SK-N-SH (cell line): ENCODE measurements at regions not wholly inside any gene's neighbourhood (a gene's known extent, or its start where the extent isn't known, plus 50 kb on each side); places are given as distances from the start of the nearest gene placed in this dataset.

Source experiments
- CTCF ChIA-PET: fragments of 300-600, 350-600 bp; formaldehyde crosslinking; extraction: SDS; loops from one replicate; lab custom pipeline; 2021; lab: Yijun Ruan, JAX
- POLR2A ChIA-PET: fragments of 350-600 bp; sonication (Branson Sonifier 250); formaldehyde crosslinking; extraction: SDS; loops from one replicate; lab custom pipeline; 2020; ENCODE audit warnings: antibody characterized with exemption, inconsistent platforms; lab: Yijun Ruan, JAX
- DNase-seq: peaks from one replicate; pipeline ENCODE4 v3.0.0; 2012
- H2AFZ ChIP-seq: fragments of 200-600 bp; sonication (generic); 2 replicates; pipeline ENCODE4 v1.8.1; 2016; ENCODE audit warnings: antibody characterized with exemption, mild to moderate bottlenecking, low read depth
- H3F3A ChIP-seq: fragments of 200-600 bp; sonication (generic); replicated peaks from 2 replicates; pipeline ENCODE3; 2016; ENCODE audit warnings: antibody characterized with exemption, mild to moderate bottlenecking; ENCODE audit not compliant: insufficient read depth
- H3K27ac ChIP-seq, 2 experiments: fragments of 200-500 bp in 1 of 2; fragments of 200-600 bp in 1 of 2; sonication (Bioruptor generic) in 1 of 2; sonication (generic), shearing (Covaris generic) in 1 of 2; 2 replicates each; pipeline versions ENCODE4 v1.5.1 to v1.6.1; 2014 to 2016; ENCODE audit warnings: low read depth in 2 of 2, inconsistent platforms in 1 of 2, low read length in 1 of 2, mild to moderate bottlenecking in 1 of 2, mixed read lengths in 1 of 2
- H3K27me3 ChIP-seq: fragments of 200-600 bp; sonication (generic), shearing (Covaris generic); 2 replicates; pipeline ENCODE4 v1.6.1; 2016; ENCODE audit warnings: mixed run types; ENCODE audit not compliant: insufficient read depth
- H3K36me3 ChIP-seq, 2 experiments: fragments of 200-500 bp in 1 of 2; fragments of 200-600 bp in 1 of 2; sonication (Bioruptor generic) in 1 of 2; sonication (generic) in 1 of 2; replicated peaks in 1 of 2; 2 replicates each; pipeline versions ENCODE3 to v1.5.1; 2014 to 2016; ENCODE audit warnings: low read length in 1 of 2, mild to moderate bottlenecking in 1 of 2; ENCODE audit not compliant: insufficient read depth in 2 of 2, control insufficient read depth in 1 of 2
- H3K4me1 ChIP-seq, 2 experiments: fragments of 200-500 bp in 1 of 2; fragments of 200-600 bp in 1 of 2; sonication (Bioruptor generic) in 1 of 2; sonication (generic), shearing (Covaris generic) in 1 of 2; 2 replicates each; pipeline versions ENCODE4 v1.5.1 to v1.6.1; 2014 to 2016; ENCODE audit warnings: low read depth in 1 of 2, low read length in 1 of 2, mixed run types in 1 of 2; ENCODE audit not compliant: insufficient read depth in 2 of 2, control insufficient read depth in 1 of 2
- H3K4me2 ChIP-seq: fragments of 200-600 bp; sonication (generic), shearing (Covaris generic); 2 replicates; pipeline ENCODE4 v1.6.1; 2017; ENCODE audit warnings: mixed run types
- H3K4me3 ChIP-seq, 2 experiments: fragments of 200-500 bp in 1 of 2; fragments of 200-600 bp in 1 of 2; sonication (Bioruptor generic) in 1 of 2; sonication (generic), shearing (Covaris generic) in 1 of 2; 2 replicates each; pipeline versions ENCODE4 v1.5.1 to v1.8.1; 2014 to 2016; ENCODE audit warnings: low read depth in 2 of 2, inconsistent platforms in 1 of 2, low read length in 1 of 2, mild to moderate bottlenecking in 1 of 2, mixed read lengths in 1 of 2, moderate library complexity in 1 of 2
- H3K79me2 ChIP-seq: fragments of 200-600 bp; sonication (generic); 2 replicates; pipeline ENCODE4 v1.8.1; 2017; ENCODE audit warnings: mild to moderate bottlenecking; ENCODE audit not compliant: insufficient read depth
- H3K9ac ChIP-seq: fragments of 200-600 bp; sonication (generic); 2 replicates; pipeline ENCODE4 v1.6.1; 2017; ENCODE audit warnings: mixed run types
- H3K9me2 ChIP-seq: fragments of 200-600 bp; sonication (generic); 2 replicates; pipeline ENCODE4 v1.6.1; 2017; ENCODE audit warnings: mixed run types
- H3K9me3 ChIP-seq: fragments of 200-600 bp; sonication (generic); 2 replicates; pipeline ENCODE4 v1.6.1; 2017; ENCODE audit warnings: mixed run types, mild to moderate bottlenecking, moderate library complexity
- H4K20me1 ChIP-seq: fragments of 200-600 bp; sonication (generic); 2 replicates; pipeline ENCODE4 v1.6.1; 2017; ENCODE audit warnings: mild to moderate bottlenecking, mixed run types; ENCODE audit not compliant: insufficient read depth
- EP300 ChIP-seq, 2 experiments: IDR thresholded peaks; 2 replicates each; pipeline versions ENCODE4 v1.4.0 to v1.6.1; 2012; ENCODE audit warnings: borderline replicate concordance in 1 of 2, low read depth in 1 of 2, low read length in 1 of 2
- EZH2phosphoT487 ChIP-seq: fragments of 200-600 bp; sonication (generic); IDR thresholded peaks from 2 replicates; pipeline ENCODE4 v1.6.1; 2017; ENCODE audit warnings: low read depth, mixed run types, mild to moderate bottlenecking, antibody characterized with exemption, moderate library complexity, borderline replicate concordance
- FOSL2 ChIP-seq: IDR thresholded peaks from 2 replicates; pipeline ENCODE4 v1.4.0; 2012; ENCODE audit warnings: low read depth, mild to moderate bottlenecking, moderate library complexity, borderline replicate concordance
- FOXJ3 ChIP-seq: sonication (generic); formaldehyde crosslinking; IDR thresholded peaks from 2 replicates; pipeline ENCODE4 v1.5.1; 2020; ENCODE audit warnings: mild to moderate bottlenecking, missing genetic modification reagents
- JUND ChIP-seq: IDR thresholded peaks from 2 replicates; pipeline ENCODE4 v1.4.0; 2012
- MEF2A ChIP-seq: IDR thresholded peaks from 2 replicates; pipeline ENCODE4 v1.4.0; 2012; ENCODE audit warnings: low read depth, borderline replicate concordance
- NRF1 ChIP-seq: IDR thresholded peaks from 2 replicates; pipeline ENCODE4 v1.6.1; 2012; ENCODE audit warnings: low read depth, mild to moderate bottlenecking, low read length
- RCOR1 ChIP-seq: fragments of 150-350 bp; IDR thresholded peaks from 2 replicates; pipeline ENCODE4 v1.6.1; 2017; ENCODE audit warnings: antibody characterized with exemption, low read length
- SMC3 ChIP-seq: IDR thresholded peaks from 2 replicates; pipeline ENCODE4 v1.6.1; 2012; ENCODE audit warnings: low read depth, low read length, improper control_type of control experiment
- TAF1 ChIP-seq: IDR thresholded peaks from 2 replicates; pipeline ENCODE4 v1.6.1; 2012; ENCODE audit warnings: low read depth, mild to moderate bottlenecking, low read length, moderate library complexity, borderline replicate concordance
- TCF12 ChIP-seq: IDR thresholded peaks from 2 replicates; pipeline ENCODE4 v1.4.0; 2012
- TEAD4 ChIP-seq: IDR thresholded peaks from 2 replicates; pipeline ENCODE4 v1.4.0; 2012; ENCODE audit warnings: mild to moderate bottlenecking, borderline replicate concordance; ENCODE audit not compliant: insufficient read depth
- YY1 ChIP-seq: IDR thresholded peaks from 2 replicates; pipeline ENCODE4 v1.4.0; 2012; ENCODE audit warnings: low read depth, mild to moderate bottlenecking
- WGBS: methylation state at CpG from one replicate; pipeline ENCODE4 v1.1.6; 2017; ENCODE audit warnings: low lambda C conversion rate; 5-methylcytosine and 5-hydroxymethylcytosine counted together
- TF ChIP-seq, protein P1 (sequence below): fragments of 150-350 bp; IDR thresholded peaks from 2 replicates; pipeline ENCODE4 v1.6.1; 2016; ENCODE audit warnings: mild to moderate bottlenecking, low read depth, low read length
- TF ChIP-seq, protein P2 (sequence below): fragments of 150-350 bp; IDR thresholded peaks from 2 replicates; pipeline ENCODE4 v1.6.1; 2017; ENCODE audit warnings: antibody characterized with exemption, low read length, low read depth, borderline replicate concordance
- TF ChIP-seq, protein P3 (sequence below): IDR thresholded peaks from 2 replicates; pipeline ENCODE4 v1.4.0; 2012; ENCODE audit warnings: low read depth, borderline replicate concordance
- TF ChIP-seq, protein P4 (sequence below): IDR thresholded peaks from 2 replicates; pipeline ENCODE4 v1.4.0; 2012; ENCODE audit warnings: low read depth
- TF ChIP-seq, protein P5 (sequence below): IDR thresholded peaks from 2 replicates; pipeline ENCODE4 v1.4.0; 2012; ENCODE audit warnings: low read depth, borderline replicate concordance

DNA sequence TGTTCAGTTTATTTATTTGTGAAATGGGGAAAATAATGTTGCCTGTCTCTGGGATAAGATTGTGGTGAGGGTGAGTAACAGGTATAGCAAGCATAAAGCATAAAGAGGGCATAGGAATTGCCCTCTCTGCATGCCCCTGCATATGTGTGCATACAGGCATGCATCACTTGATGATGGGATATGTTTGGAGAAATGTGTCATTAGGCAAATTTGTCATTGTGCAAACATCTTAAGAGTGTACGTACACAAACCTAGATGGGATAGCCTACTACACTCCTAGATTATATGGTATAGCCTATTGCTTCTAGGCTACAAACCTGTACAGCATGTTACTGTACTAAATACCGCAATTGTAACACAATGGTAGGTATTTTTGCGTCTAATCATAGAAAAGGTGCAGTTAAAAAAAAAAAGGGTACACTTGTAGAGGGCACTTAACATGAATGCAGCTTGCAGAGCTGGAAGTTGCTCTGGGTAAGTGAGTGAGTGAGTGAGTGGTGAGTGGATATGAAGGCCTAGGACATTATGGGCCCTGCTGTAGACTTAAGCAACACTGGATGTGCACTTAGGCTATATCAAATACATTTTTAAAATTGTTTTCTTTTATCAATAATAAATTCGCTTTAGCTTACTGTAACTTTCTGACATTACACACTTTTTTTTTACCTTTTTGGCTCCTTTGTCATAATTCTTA is 386.5 kb upstream of the ANKRD30A start:
- no peaks in the 10 kb centered on the region for H3K79me2 ChIP-seq

More for the DNA sequence above, 386.5 kb upstream of the ANKRD30A start:
- H3K4me3 ChIP-seq, result no peak overlapping the region
- TF ChIP-seq FOSL2 (no peak), YY1 (no peak), NRF1 (no peak), MEF2A (no peak), JUND (no peak), FOXJ3 (CRISPR knock-in tag) (no peak), TCF12 (no peak), RCOR1 (no peak), TAF1 (no peak), EZH2phosphoT487 (no peak), SMC3 (no peak), EP300 (IDR thresholded peaks at IDR 0.05; ENCODE audit: borderline replicate concordance in 1 of 2, low read depth in 1 of 2, low read length in 1 of 2) (no peak), TEAD4 (no peak)
- TF ChIP-seq, protein P1, sequence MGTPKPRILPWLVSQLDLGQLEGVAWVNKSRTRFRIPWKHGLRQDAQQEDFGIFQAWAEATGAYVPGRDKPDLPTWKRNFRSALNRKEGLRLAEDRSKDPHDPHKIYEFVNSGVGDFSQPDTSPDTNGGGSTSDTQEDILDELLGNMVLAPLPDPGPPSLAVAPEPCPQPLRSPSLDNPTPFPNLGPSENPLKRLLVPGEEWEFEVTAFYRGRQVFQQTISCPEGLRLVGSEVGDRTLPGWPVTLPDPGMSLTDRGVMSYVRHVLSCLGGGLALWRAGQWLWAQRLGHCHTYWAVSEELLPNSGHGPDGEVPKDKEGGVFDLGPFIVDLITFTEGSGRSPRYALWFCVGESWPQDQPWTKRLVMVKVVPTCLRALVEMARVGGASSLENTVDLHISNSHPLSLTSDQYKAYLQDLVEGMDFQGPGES, result no peak
- TF ChIP-seq, protein P2, sequence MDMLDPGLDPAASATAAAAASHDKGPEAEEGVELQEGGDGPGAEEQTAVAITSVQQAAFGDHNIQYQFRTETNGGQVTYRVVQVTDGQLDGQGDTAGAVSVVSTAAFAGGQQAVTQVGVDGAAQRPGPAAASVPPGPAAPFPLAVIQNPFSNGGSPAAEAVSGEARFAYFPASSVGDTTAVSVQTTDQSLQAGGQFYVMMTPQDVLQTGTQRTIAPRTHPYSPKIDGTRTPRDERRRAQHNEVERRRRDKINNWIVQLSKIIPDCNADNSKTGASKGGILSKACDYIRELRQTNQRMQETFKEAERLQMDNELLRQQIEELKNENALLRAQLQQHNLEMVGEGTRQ, result no peak
- TF ChIP-seq, protein P3, sequence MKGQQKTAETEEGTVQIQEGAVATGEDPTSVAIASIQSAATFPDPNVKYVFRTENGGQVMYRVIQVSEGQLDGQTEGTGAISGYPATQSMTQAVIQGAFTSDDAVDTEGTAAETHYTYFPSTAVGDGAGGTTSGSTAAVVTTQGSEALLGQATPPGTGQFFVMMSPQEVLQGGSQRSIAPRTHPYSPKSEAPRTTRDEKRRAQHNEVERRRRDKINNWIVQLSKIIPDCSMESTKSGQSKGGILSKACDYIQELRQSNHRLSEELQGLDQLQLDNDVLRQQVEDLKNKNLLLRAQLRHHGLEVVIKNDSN, result no peak
- TF ChIP-seq, protein P4, sequence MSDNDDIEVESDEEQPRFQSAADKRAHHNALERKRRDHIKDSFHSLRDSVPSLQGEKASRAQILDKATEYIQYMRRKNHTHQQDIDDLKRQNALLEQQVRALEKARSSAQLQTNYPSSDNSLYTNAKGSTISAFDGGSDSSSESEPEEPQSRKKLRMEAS, result no peak
- TF ChIP-seq, protein P5, sequence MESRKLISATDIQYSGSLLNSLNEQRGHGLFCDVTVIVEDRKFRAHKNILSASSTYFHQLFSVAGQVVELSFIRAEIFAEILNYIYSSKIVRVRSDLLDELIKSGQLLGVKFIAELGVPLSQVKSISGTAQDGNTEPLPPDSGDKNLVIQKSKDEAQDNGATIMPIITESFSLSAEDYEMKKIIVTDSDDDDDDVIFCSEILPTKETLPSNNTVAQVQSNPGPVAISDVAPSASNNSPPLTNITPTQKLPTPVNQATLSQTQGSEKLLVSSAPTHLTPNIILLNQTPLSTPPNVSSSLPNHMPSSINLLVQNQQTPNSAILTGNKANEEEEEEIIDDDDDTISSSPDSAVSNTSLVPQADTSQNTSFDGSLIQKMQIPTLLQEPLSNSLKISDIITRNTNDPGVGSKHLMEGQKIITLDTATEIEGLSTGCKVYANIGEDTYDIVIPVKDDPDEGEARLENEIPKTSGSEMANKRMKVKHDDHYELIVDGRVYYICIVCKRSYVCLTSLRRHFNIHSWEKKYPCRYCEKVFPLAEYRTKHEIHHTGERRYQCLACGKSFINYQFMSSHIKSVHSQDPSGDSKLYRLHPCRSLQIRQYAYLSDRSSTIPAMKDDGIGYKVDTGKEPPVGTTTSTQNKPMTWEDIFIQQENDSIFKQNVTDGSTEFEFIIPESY, result no peak
- H3K9ac ChIP-seq, result no peak overlapping the region
- H3K4me2 ChIP-seq, result no peak overlapping the region
- no peaks in the 10 kb centered on the region for H3K36me3 ChIP-seq
- DNase-seq, result no peak
- no peak overlapping the region for H3K27ac ChIP-seq
- no peaks in the 10 kb centered on the region for H3K27me3 ChIP-seq
- H3K9me2 ChIP-seq, result no peaks in the 10 kb centered on the region
- no peaks in the 10 kb centered on the region for H3F3A ChIP-seq
- H3K9me3 ChIP-seq, result no peaks in the 10 kb centered on the region
- POLR2A ChIA-PET, result no interaction called here
- 92% methylated on average over 4 of the region's 4 CpGs for WGBS
- H3K4me1 ChIP-seq, result no peaks in the 10 kb centered on the region
- no peaks in the 10 kb centered on the region for H4K20me1 ChIP-seq
- no peak overlapping the region for H2AFZ ChIP-seq
- CTCF ChIA-PET, result interaction anchor here (1.1 kb wide), 1 partner anchor 1103 kb away, joined by 4 read pairs; no protein-coding TSS in a partner anchor
